GM18870 (cell line): ENCODE measurements at regions not wholly inside any gene's neighbourhood (a gene's known extent, or its start where the extent isn't known, plus 50 kb on each side); places are given as distances from the start of the nearest gene placed in this dataset.
"Not testable (repeated sequence)": the region's sequence is repeated elsewhere in the genome, so short reads cannot be mapped to it uniquely, and the experiment has no call there.

ENCODE experiments used
- ATAC-seq: cut with Tn5 transposase; IDR thresholded peaks from one replicate; pipeline ENCODE4 v1.9.1; 2021; ENCODE audit warnings: moderate library complexity; ENCODE audit not compliant: unreplicated experiment

- ATAC-seq: no peak
These were observed 719.5 kb downstream of the BCL11A start for GRCh38 chr2:59833941-59834340.

GRCh38 chr2:59830601-59831000 is 722.9 kb downstream of the BCL11A start:
- ATAC-seq: no peak

- no peak for ATAC-seq
These were observed 725.8 kb downstream of the BCL11A start for GRCh38 chr2:59827677-59828076.

- ATAC-seq: no peak
These were observed 727.3 kb downstream of the BCL11A start for GRCh38 chr2:59826177-59826576.

GRCh38 chr2:59824314-59824713 is 729.1 kb downstream of the BCL11A start:
- ATAC-seq: no peak

- no peak for ATAC-seq
These were observed 737.4 kb downstream of the BCL11A start for GRCh38 chr2:59816075-59816474.

GRCh38 chr2:59810283-59810682 is 743.2 kb downstream of the BCL11A start:
- ATAC-seq: not testable (repeated sequence)

GRCh38 chr2:59806486-59806885 is 747.0 kb downstream of the BCL11A start:
- ATAC-seq: no peak

GRCh38 chr2:59804732-59805131 is 748.7 kb downstream of the BCL11A start:
- no peak for ATAC-seq

GRCh38 chr2:59803586-59803985 is 749.9 kb downstream of the BCL11A start:
- no peak for ATAC-seq

GRCh38 chr2:59798687-59799232 is 754.7 kb downstream of the BCL11A start:
- ATAC-seq: no peak

- ATAC-seq: no peak
These were observed 762.3 kb downstream of the BCL11A start for GRCh38 chr2:59791004-59791618.

- ATAC-seq: no peak
These were observed 763.1 kb downstream of the BCL11A start for GRCh38 chr2:59790186-59791003.

- ATAC-seq: no peak
These were observed 763.9 kb downstream of the BCL11A start for GRCh38 chr2:59789523-59789922.

- ATAC-seq: no peak
These were observed 766.4 kb downstream of the BCL11A start for GRCh38 chr2:59787095-59787494.

- ATAC-seq: no peak
These were observed 766.8 kb downstream of the BCL11A start for GRCh38 chr2:59786684-59787083.

- ATAC-seq: no peak
These were observed 773.9 kb downstream of the BCL11A start for GRCh38 chr2:59779571-59779970.

GRCh38 chr2:59777120-59777519 is 776.3 kb downstream of the BCL11A start:
- no peak for ATAC-seq

- no peak for ATAC-seq
These were observed 776.8 kb downstream of the BCL11A start for GRCh38 chr2:59776726-59777008.

- no peak for ATAC-seq
These were observed 778.5 kb downstream of the BCL11A start for GRCh38 chr2:59774821-59775433.

GRCh38 chr2:59770651-59771050 is 782.8 kb downstream of the BCL11A start:
- no peak for ATAC-seq

- ATAC-seq: no peak
These were observed 791.5 kb downstream of the BCL11A start for GRCh38 chr2:59761966-59762365.
